ENCODE measurements at regions not wholly inside any gene's neighbourhood (a gene's known extent, or its start where the extent isn't known, plus 50 kb on each side); places are given as distances from the start of the nearest gene placed in this dataset.

DNA sequence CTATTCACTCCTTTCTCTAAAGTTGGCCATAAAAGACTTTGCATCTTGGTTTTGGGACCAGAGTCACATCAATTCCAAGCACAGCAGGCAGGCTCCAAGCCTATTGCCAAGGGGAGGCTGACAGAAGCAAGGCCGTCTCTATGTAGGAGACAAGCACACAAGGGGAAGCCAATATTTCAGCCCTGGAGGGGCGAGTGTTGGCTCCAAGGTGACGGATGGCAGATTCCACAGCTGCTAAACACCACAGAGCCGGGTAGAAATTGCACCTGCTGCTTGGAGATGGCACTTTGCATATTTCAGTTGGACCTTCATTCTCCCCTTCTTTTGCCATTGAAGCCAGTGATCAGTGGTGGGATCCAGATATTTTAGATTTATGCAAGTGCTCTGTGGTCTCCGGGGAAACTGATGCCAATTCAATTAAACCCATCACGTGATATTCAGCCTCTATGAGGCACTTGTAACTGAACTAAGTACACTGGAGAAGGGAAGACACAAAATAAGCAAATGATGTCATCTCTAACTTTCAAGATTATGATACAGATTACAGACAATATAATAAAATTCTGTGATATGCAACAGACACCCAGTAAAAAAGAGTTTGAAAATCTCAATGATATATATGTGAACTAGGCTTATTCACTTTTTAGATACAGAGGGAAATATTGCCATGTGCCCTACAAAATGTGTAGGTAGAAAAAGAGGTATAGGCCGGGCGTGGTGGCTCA lies 102.8 kb upstream of the GREM2 start:
- TF ChIP-seq PRDM4 (tag by site-specific recombination; IDR thresholded peaks at IDR 0.05) (no peak), ZNF23 (tag by site-specific recombination; IDR thresholded peaks at IDR 0.05; ENCODE audit: borderline replicate concordance) (no peak), ZNF239 (tag by site-specific recombination; IDR thresholded peaks at IDR 0.05) (no peak)
- TF ChIP-seq, protein P1, sequence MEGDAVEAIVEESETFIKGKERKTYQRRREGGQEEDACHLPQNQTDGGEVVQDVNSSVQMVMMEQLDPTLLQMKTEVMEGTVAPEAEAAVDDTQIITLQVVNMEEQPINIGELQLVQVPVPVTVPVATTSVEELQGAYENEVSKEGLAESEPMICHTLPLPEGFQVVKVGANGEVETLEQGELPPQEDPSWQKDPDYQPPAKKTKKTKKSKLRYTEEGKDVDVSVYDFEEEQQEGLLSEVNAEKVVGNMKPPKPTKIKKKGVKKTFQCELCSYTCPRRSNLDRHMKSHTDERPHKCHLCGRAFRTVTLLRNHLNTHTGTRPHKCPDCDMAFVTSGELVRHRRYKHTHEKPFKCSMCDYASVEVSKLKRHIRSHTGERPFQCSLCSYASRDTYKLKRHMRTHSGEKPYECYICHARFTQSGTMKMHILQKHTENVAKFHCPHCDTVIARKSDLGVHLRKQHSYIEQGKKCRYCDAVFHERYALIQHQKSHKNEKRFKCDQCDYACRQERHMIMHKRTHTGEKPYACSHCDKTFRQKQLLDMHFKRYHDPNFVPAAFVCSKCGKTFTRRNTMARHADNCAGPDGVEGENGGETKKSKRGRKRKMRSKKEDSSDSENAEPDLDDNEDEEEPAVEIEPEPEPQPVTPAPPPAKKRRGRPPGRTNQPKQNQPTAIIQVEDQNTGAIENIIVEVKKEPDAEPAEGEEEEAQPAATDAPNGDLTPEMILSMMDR (tag by site-specific recombination; IDR thresholded peaks at IDR 0.05), result no peak

All from HEK293 (cell line).